ENCODE measurements at regions not wholly inside any gene's neighbourhood (a gene's known extent, or its start where the extent isn't known, plus 50 kb on each side); places are given as distances from the start of the nearest gene placed in this dataset.

DNA sequence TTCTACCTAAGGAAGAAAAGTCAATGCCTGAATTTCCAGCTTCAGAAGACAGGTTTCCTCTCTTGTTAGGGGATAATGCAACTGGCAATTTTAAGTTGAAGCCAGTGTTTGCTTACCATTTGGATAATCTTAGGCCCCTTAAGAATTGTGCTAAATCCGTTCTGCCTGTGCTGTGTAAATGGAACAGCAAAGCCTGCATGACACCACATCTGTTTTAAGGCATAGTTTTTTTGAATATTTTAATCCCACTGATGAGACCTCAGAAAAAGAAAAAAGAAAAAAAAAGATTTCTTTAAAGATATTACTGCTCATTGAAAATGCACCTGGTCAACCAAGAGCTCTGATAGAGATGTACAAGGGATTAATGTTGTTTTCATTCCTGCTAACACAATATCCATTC is 419.2 kb downstream of the SLITRK6 start:
- no peaks in the 10 kb centered on the region for H3K4me1 ChIP-seq (ENCODE audit: control insufficient read depth in 1 of 2, low read depth in 2 of 2)
- H3K4me3 ChIP-seq = no peak overlapping the region
- no peaks in the 10 kb centered on the region for H3K9me3 ChIP-seq
- DNase-seq (ENCODE audit: low spot score) (no peak), ATAC-seq (ENCODE audit: insufficient number of reproducible peaks, low FRiP score, low read depth) (no peak)
- no peaks in the 10 kb centered on the region for H3K36me3 ChIP-seq
- no peak overlapping the region for H3K27ac ChIP-seq
- no peaks in the 10 kb centered on the region for H3K27me3 ChIP-seq (replicated peaks; ENCODE audit: insufficient read depth)
- TF ChIP-seq, protein P1, sequence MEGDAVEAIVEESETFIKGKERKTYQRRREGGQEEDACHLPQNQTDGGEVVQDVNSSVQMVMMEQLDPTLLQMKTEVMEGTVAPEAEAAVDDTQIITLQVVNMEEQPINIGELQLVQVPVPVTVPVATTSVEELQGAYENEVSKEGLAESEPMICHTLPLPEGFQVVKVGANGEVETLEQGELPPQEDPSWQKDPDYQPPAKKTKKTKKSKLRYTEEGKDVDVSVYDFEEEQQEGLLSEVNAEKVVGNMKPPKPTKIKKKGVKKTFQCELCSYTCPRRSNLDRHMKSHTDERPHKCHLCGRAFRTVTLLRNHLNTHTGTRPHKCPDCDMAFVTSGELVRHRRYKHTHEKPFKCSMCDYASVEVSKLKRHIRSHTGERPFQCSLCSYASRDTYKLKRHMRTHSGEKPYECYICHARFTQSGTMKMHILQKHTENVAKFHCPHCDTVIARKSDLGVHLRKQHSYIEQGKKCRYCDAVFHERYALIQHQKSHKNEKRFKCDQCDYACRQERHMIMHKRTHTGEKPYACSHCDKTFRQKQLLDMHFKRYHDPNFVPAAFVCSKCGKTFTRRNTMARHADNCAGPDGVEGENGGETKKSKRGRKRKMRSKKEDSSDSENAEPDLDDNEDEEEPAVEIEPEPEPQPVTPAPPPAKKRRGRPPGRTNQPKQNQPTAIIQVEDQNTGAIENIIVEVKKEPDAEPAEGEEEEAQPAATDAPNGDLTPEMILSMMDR (IDR thresholded peaks at IDR 0.05) = no peak

DNA sequence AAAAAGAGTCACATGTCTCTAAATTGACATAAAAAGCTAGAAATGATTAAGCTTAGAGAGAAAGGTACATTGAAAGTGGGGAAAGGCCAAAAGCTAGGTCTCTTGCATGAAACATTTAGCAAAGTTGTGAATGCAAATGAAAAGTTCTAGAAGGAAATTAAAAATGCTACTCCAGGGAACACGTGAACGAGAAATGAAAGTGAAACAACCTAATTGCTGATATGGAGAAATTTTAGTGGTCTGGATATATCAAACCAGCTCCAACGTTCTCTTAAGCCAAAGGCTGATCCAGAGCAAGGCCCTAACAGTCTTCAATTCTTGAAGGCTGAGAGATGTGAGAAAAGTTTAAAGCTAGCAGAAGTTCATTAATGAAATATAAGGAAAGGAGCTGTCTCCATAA is 419.8 kb downstream of the SLITRK6 start:
- H3K4me3 ChIP-seq = no peak overlapping the region
- ATAC-seq (ENCODE audit: insufficient number of reproducible peaks, low FRiP score, low read depth) (no peak), DNase-seq (ENCODE audit: low spot score) (no peak)
- H3K36me3 ChIP-seq = no peaks in the 10 kb centered on the region
- TF ChIP-seq, protein P1 (IDR thresholded peaks at IDR 0.05) = no peak
- H3K9me3 ChIP-seq = no peaks in the 10 kb centered on the region
- no peaks in the 10 kb centered on the region for H3K27me3 ChIP-seq (replicated peaks; ENCODE audit: insufficient read depth)
- H3K4me1 ChIP-seq (ENCODE audit: control insufficient read depth in 1 of 2, low read depth in 2 of 2) = no peaks in the 10 kb centered on the region
- H3K27ac ChIP-seq = no peak overlapping the region

DNA sequence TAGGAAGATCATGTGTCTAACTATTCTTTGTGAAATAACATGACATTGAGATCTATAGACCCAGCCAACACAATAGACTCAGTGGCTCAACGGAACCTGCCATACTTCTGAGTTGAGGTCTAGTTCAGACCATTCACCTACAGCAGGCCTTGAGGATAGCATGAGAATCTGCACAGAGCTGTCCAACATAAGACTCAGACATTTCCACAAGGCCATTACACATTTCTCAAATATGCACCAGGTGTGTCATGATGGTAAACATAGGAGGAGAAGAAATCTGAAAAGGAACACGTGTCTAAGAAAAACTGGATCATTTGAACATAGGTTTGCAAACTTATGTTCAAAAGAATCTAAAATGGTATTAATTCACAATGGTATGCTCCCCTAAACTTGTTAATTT is 421.4 kb downstream of the SLITRK6 start:
- no peaks in the 10 kb centered on the region for H3K4me1 ChIP-seq (ENCODE audit: control insufficient read depth in 1 of 2, low read depth in 2 of 2)
- H3K27ac ChIP-seq = no peak overlapping the region
- H3K4me3 ChIP-seq = no peak overlapping the region
- TF ChIP-seq, protein P1 (IDR thresholded peaks at IDR 0.05) = no peak
- no peaks in the 10 kb centered on the region for H3K9me3 ChIP-seq
- no peaks in the 10 kb centered on the region for H3K27me3 ChIP-seq (replicated peaks; ENCODE audit: insufficient read depth)
- no peak for ATAC-seq (ENCODE audit: insufficient number of reproducible peaks, low FRiP score, low read depth)
- no peaks in the 10 kb centered on the region for H3K36me3 ChIP-seq
- DNase-seq (ENCODE audit: low spot score) = no peak

DNA sequence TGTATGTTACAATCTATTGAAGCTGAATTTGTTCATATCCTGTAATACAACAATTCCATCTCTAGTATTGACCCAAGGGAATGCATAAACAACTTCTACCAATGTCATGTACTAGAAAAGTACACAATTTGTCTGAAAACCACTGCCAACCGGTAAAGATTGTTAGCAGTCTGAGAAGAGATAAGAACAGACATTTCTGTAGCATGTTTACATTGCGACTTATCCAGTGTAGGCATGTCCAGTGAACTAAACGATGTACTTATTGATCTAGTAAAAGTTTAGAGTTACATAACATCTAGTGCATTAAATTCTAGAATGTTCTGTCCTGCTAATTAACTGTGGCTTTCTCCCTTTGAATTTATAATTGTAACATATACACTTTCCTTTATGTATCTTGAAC is 425.9 kb downstream of the SLITRK6 start:
- no peak for DNase-seq (ENCODE audit: low spot score)
- TF ChIP-seq, protein P1 (IDR thresholded peaks at IDR 0.05) = no peak
- Histone ChIP-seq H3K4me1 (ENCODE audit: control insufficient read depth in 1 of 2, low read depth in 2 of 2) (no peaks in the 10 kb centered on the region), H3K27ac (no peak overlapping the region), H3K9me3 (no peaks in the 10 kb centered on the region), H3K4me3 (no peak overlapping the region), H3K27me3 (replicated peaks; ENCODE audit: insufficient read depth) (no peaks in the 10 kb centered on the region), H3K36me3 (no peaks in the 10 kb centered on the region)
- no peak for ATAC-seq (ENCODE audit: insufficient number of reproducible peaks, low FRiP score, low read depth)

DNA sequence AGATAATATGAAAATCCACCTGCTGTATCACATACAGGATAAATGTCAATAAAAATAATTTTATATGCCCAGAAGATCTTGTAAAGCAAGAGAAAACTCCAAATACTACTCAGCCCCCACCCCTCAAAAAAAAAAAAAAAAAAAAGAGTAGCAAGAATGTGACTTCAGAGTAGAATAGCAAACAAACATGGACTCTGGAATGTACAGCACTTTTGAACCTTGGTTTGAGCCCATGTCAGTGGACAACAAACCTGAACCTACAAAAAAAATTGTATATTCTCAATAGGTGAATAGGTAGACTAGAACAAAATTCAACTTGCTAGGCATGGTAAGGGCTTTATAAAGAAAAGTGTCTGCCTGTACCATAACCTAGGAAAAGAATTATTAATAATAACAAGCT is 428.0 kb downstream of the SLITRK6 start:
- H3K27me3 ChIP-seq (replicated peaks; ENCODE audit: insufficient read depth) = no peaks in the 10 kb centered on the region
- DNase-seq (ENCODE audit: low spot score) = no peak
- no peaks in the 10 kb centered on the region for H3K36me3 ChIP-seq
- TF ChIP-seq, protein P1 (IDR thresholded peaks at IDR 0.05) = no peak
- H3K9me3 ChIP-seq = no peaks in the 10 kb centered on the region
- H3K4me1 ChIP-seq (ENCODE audit: control insufficient read depth in 1 of 2, low read depth in 2 of 2) = no peaks in the 10 kb centered on the region
- no peak overlapping the region for H3K4me3 ChIP-seq
- no peak overlapping the region for H3K27ac ChIP-seq
- no peak for ATAC-seq (ENCODE audit: insufficient number of reproducible peaks, low FRiP score, low read depth)
